ENCODE measurements at regions not wholly inside any gene's neighbourhood (a gene's known extent, or its start where the extent isn't known, plus 50 kb on each side); places are given as distances from the start of the nearest gene placed in this dataset.
"Not testable (repeated sequence)": the region's sequence is repeated elsewhere in the genome, so short reads cannot be mapped to it uniquely, and the experiment has no call there.

- CTCF ChIA-PET; H3K4me2 ChIP-seq; H3K9ac ChIP-seq; H3K9me2 ChIP-seq; H3F3A ChIP-seq (replicated peaks; ENCODE audit: insufficient read depth); H3K27me3 ChIP-seq (ENCODE audit: insufficient read depth); POLR2A ChIA-PET; H3K36me3 ChIP-seq (replicated peaks in 1 of 2; ENCODE audit: control insufficient read depth in 1 of 2, insufficient read depth in 2 of 2, low read length in 1 of 2); H3K9me3 ChIP-seq; H3K27ac ChIP-seq (ENCODE audit: low read depth in 2 of 2, low read length in 1 of 2); H3K4me1 ChIP-seq (ENCODE audit: control insufficient read depth in 1 of 2, insufficient read depth in 2 of 2, low read depth in 1 of 2, low read length in 1 of 2); H3K4me3 ChIP-seq (ENCODE audit: low read depth in 2 of 2, low read length in 1 of 2); DNase-seq; H2AFZ ChIP-seq (ENCODE audit: low read depth): not testable (repeated sequence)
- Histone ChIP-seq H4K20me1 (ENCODE audit: insufficient read depth) (peaks cover 63% of the 10 kb centered on the region), H3K79me2 (ENCODE audit: insufficient read depth) (peaks cover 63% of the 10 kb centered on the region)
- 92% methylated on average over 1 of the region's 1 CpG for WGBS (ENCODE audit: low lambda C conversion rate)
Measured at GRCh38 chr2:111461831-111462230, 341.1 kb downstream of the BCL2L11 start.

- H3K9me3 ChIP-seq; DNase-seq; H3K4me3 ChIP-seq (ENCODE audit: low read depth in 2 of 2, low read length in 1 of 2); H3K36me3 ChIP-seq (replicated peaks in 1 of 2; ENCODE audit: control insufficient read depth in 1 of 2, insufficient read depth in 2 of 2, low read length in 1 of 2); H3F3A ChIP-seq (replicated peaks; ENCODE audit: insufficient read depth); H2AFZ ChIP-seq (ENCODE audit: low read depth); H3K9me2 ChIP-seq; H3K9ac ChIP-seq; H3K27me3 ChIP-seq (ENCODE audit: insufficient read depth); POLR2A ChIA-PET; H3K4me1 ChIP-seq (ENCODE audit: control insufficient read depth in 1 of 2, insufficient read depth in 2 of 2, low read depth in 1 of 2, low read length in 1 of 2); CTCF ChIA-PET: not testable (repeated sequence)
- H3K27ac ChIP-seq (ENCODE audit: low read depth in 2 of 2, low read length in 1 of 2) = peak overlapping the region; percentile 39 to 62; a peak in 2 of 4 replicates
- peak overlapping the region; percentile 40 for H3K4me2 ChIP-seq
- peaks cover 68% of the 10 kb centered on the region for H4K20me1 ChIP-seq (ENCODE audit: insufficient read depth)
- peaks cover 68% of the 10 kb centered on the region for H3K79me2 ChIP-seq (ENCODE audit: insufficient read depth)
- 54% methylated on average over 2 of the region's 2 CpGs for whole genome bisulfite sequencing (ENCODE audit: low lambda C conversion rate)
Measured at GRCh38 chr2:111462572-111462971, 341.9 kb downstream of the BCL2L11 start.

DNA sequence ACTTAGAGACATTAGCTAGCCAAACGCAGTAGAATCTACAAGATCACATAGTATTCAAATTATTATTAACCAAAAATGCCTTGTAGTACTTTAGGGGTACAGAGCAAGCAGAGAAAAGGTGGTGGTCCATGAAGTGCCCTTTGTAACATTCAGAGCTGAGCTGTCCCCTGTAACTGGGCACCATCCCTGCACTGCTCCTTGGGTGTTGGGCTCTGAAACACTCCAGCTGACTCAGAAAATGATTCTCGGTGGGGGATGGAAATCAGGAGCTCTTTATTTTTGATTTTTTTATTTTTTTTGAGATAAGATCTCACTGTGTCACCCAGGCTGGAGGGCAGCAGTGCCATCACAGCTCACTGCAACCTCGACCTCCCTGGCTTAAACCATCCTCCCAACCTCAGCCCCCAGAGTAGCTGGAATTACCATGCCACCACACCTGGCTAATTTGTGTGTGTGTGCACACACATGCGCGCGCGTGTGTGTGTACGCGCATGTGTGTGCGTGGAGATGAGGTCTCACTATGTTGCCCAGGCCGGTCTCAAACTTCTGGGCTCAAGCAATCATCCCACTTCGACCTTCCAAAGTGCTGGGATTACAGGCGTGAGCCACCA, 342.6 kb downstream of the BCL2L11 start:
- H3K27ac ChIP-seq (ENCODE audit: low read depth in 2 of 2, low read length in 1 of 2) = peak overlapping the region; percentile 24 to 49; a peak in 3 of 4 replicates
- H3K4me3 ChIP-seq (ENCODE audit: low read depth in 2 of 2, low read length in 1 of 2); POLR2A ChIA-PET; H3K27me3 ChIP-seq (ENCODE audit: insufficient read depth); CTCF ChIA-PET; H3F3A ChIP-seq (replicated peaks; ENCODE audit: insufficient read depth); H2AFZ ChIP-seq (ENCODE audit: low read depth); H3K4me1 ChIP-seq (ENCODE audit: control insufficient read depth in 1 of 2, insufficient read depth in 2 of 2, low read depth in 1 of 2, low read length in 1 of 2); DNase-seq; H3K9me3 ChIP-seq; H3K9ac ChIP-seq; H3K9me2 ChIP-seq; H3K36me3 ChIP-seq (replicated peaks in 1 of 2; ENCODE audit: control insufficient read depth in 1 of 2, insufficient read depth in 2 of 2, low read length in 1 of 2): not testable (repeated sequence)
- H4K20me1 ChIP-seq (ENCODE audit: insufficient read depth) = peaks cover 67% of the 10 kb centered on the region
- H3K79me2 ChIP-seq (ENCODE audit: insufficient read depth) = peaks cover 65% of the 10 kb centered on the region
- 84% methylated on average over 5 of the region's 13 CpGs for WGBS (ENCODE audit: low lambda C conversion rate)
- peak overlapping the region; percentile 57 for H3K4me2 ChIP-seq

- H3K9me2 ChIP-seq; H3K9me3 ChIP-seq; H3F3A ChIP-seq (replicated peaks; ENCODE audit: insufficient read depth); POLR2A ChIA-PET; H3K27me3 ChIP-seq (ENCODE audit: insufficient read depth); H3K4me3 ChIP-seq (ENCODE audit: low read depth in 2 of 2, low read length in 1 of 2); H3K9ac ChIP-seq; DNase-seq; H3K4me1 ChIP-seq (ENCODE audit: control insufficient read depth in 1 of 2, insufficient read depth in 2 of 2, low read depth in 1 of 2, low read length in 1 of 2); H3K36me3 ChIP-seq (replicated peaks in 1 of 2; ENCODE audit: control insufficient read depth in 1 of 2, insufficient read depth in 2 of 2, low read length in 1 of 2); H2AFZ ChIP-seq (ENCODE audit: low read depth); CTCF ChIA-PET: not testable (repeated sequence)
- Histone ChIP-seq H3K4me2 (peak overlapping the region; percentile 57; the same call in 1 of the 2 replicates), H3K27ac (ENCODE audit: low read depth in 2 of 2, low read length in 1 of 2) (peak overlapping the region in 1 of 2 experiments; percentile 24; a peak in 1 of 4 replicates), H3K79me2 (ENCODE audit: insufficient read depth) (peaks cover 64% of the 10 kb centered on the region), H4K20me1 (ENCODE audit: insufficient read depth) (peaks cover 68% of the 10 kb centered on the region)
- 0% methylated on average over 1 of the region's 10 CpGs for WGBS (ENCODE audit: low lambda C conversion rate)
Measured at GRCh38 chr2:111463956-111464355, 343.2 kb downstream of the BCL2L11 start.

DNA sequence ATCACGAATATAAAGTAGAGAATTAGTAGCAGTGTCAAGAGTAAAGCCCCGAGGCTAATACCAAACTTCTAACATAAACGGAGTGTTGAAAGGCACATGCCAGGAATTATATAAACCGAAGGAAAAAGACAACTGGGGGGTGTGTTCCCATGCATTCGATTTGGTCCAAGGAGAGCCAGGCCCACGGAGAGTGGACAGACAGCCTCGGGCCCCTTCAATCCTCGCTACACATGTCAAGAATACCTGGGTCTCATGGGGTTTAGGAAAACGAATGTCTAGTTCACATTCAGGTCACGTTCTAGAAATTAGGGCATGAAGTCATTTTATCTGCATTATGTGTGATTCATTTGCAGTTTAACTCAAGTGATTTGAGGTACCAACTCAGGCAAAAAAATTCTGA, 343.7 kb downstream of the BCL2L11 start:
- H3K4me1 ChIP-seq (ENCODE audit: control insufficient read depth in 1 of 2, insufficient read depth in 2 of 2, low read depth in 1 of 2, low read length in 1 of 2); H3K4me3 ChIP-seq (ENCODE audit: low read depth in 2 of 2, low read length in 1 of 2); H3F3A ChIP-seq (replicated peaks; ENCODE audit: insufficient read depth); H2AFZ ChIP-seq (ENCODE audit: low read depth); H3K9me3 ChIP-seq; H3K36me3 ChIP-seq (replicated peaks in 1 of 2; ENCODE audit: control insufficient read depth in 1 of 2, insufficient read depth in 2 of 2, low read length in 1 of 2); DNase-seq; H3K27me3 ChIP-seq (ENCODE audit: insufficient read depth); H3K9ac ChIP-seq; POLR2A ChIA-PET; H3K27ac ChIP-seq (ENCODE audit: low read depth in 2 of 2, low read length in 1 of 2); CTCF ChIA-PET; H3K9me2 ChIP-seq: not testable (repeated sequence)
- WGBS (ENCODE audit: low lambda C conversion rate) = 39% methylated on average over 9 of the region's 10 CpGs
- H3K4me2 ChIP-seq = peak overlapping the region; percentile 41; the same call in 1 of the 2 replicates
- peaks cover 68% of the 10 kb centered on the region for H4K20me1 ChIP-seq (ENCODE audit: insufficient read depth)
- H3K79me2 ChIP-seq (ENCODE audit: insufficient read depth) = peaks cover 67% of the 10 kb centered on the region

GRCh38 chr2:111465521-111465920, 344.8 kb downstream of the BCL2L11 start:
- H3K4me2 ChIP-seq; H3K4me1 ChIP-seq (ENCODE audit: control insufficient read depth in 1 of 2, insufficient read depth in 2 of 2, low read depth in 1 of 2, low read length in 1 of 2); H3F3A ChIP-seq (replicated peaks; ENCODE audit: insufficient read depth); H2AFZ ChIP-seq (ENCODE audit: low read depth); CTCF ChIA-PET; H3K4me3 ChIP-seq (ENCODE audit: low read depth in 2 of 2, low read length in 1 of 2); DNase-seq; H3K27ac ChIP-seq (ENCODE audit: low read depth in 2 of 2, low read length in 1 of 2); H3K27me3 ChIP-seq (ENCODE audit: insufficient read depth); H3K9ac ChIP-seq; H3K9me2 ChIP-seq; H3K9me3 ChIP-seq; H3K36me3 ChIP-seq (replicated peaks in 1 of 2; ENCODE audit: control insufficient read depth in 1 of 2, insufficient read depth in 2 of 2, low read length in 1 of 2); POLR2A ChIA-PET: not testable (repeated sequence)
- WGBS (ENCODE audit: low lambda C conversion rate) = no CpG with 5 or more reads among the region's 3 CpGs
- peaks cover 64% of the 10 kb centered on the region for H3K79me2 ChIP-seq (ENCODE audit: insufficient read depth)
- H4K20me1 ChIP-seq (ENCODE audit: insufficient read depth) = peaks cover 73% of the 10 kb centered on the region
